GM13977 (cell line): ENCODE measurements at regions not wholly inside any gene's neighbourhood (a gene's known extent, or its start where the extent isn't known, plus 50 kb on each side); places are given as distances from the start of the nearest gene placed in this dataset.
"Not testable (repeated sequence)": the region's sequence is repeated elsewhere in the genome, so short reads cannot be mapped to it uniquely, and the experiment has no call there.

Experiments
- DNase-seq: peaks from one replicate; pipeline ENCODE4 v3.0.0; 2012; ENCODE audit warnings: low spot score
- in situ Hi-C: fragments of 300-500 bp; cut with MboI; formaldehyde crosslinking; loops from one replicate; pipeline ENCODE4 v1.12.0; 2022; ENCODE audit warnings: low sequenced_read_pairs, low pct_unique_long_range_greater_than_20kb, mixed read lengths, inconsistent platforms; ENCODE audit not compliant: unreplicated experiment
- TF ChIP-seq, protein P1 (sequence below): IDR thresholded peaks from 2 replicates; pipeline ENCODE4 v1.5.1; 2012; ENCODE audit warnings: mild to moderate bottlenecking, control low read depth; ENCODE audit not compliant: insufficient read depth; ENCODE audit errors: extremely low read depth, missing control alignments

- TF ChIP-seq, protein P1, sequence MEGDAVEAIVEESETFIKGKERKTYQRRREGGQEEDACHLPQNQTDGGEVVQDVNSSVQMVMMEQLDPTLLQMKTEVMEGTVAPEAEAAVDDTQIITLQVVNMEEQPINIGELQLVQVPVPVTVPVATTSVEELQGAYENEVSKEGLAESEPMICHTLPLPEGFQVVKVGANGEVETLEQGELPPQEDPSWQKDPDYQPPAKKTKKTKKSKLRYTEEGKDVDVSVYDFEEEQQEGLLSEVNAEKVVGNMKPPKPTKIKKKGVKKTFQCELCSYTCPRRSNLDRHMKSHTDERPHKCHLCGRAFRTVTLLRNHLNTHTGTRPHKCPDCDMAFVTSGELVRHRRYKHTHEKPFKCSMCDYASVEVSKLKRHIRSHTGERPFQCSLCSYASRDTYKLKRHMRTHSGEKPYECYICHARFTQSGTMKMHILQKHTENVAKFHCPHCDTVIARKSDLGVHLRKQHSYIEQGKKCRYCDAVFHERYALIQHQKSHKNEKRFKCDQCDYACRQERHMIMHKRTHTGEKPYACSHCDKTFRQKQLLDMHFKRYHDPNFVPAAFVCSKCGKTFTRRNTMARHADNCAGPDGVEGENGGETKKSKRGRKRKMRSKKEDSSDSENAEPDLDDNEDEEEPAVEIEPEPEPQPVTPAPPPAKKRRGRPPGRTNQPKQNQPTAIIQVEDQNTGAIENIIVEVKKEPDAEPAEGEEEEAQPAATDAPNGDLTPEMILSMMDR = no peak
- DNase-seq = no peak
- in situ Hi-C loops = no loop called here
These were observed 407.5 kb upstream of the ANO5 start for GRCh38 chr11:21785351-21785750.

GRCh38 chr11:21794306-21794705 lies 398.6 kb upstream of the ANO5 start:
- TF ChIP-seq, protein P1 = no peak
- no peak for DNase-seq

GRCh38 chr11:21798216-21798615 lies 394.7 kb upstream of the ANO5 start:
- TF ChIP-seq, protein P1 = no peak
- in situ Hi-C loops = no loop called here
- DNase-seq = no peak

More at GRCh38 chr11:21794306-21794705, 398.6 kb upstream of the ANO5 start:
- in situ Hi-C loops = no loop called here

GRCh38 chr11:21804523-21804922 lies 388.4 kb upstream of the ANO5 start:
- DNase-seq, in situ Hi-C loops: not testable (repeated sequence)

GRCh38 chr11:21806508-21806907 lies 386.4 kb upstream of the ANO5 start:
- TF ChIP-seq, protein P1 = no peak
- in situ Hi-C loops = no loop called here
- no peak for DNase-seq

- no peak for DNase-seq
- in situ Hi-C loops = no loop called here
- TF ChIP-seq, protein P1 = no peak
These were observed 385.9 kb upstream of the ANO5 start for GRCh38 chr11:21806947-21807346.

DNA sequence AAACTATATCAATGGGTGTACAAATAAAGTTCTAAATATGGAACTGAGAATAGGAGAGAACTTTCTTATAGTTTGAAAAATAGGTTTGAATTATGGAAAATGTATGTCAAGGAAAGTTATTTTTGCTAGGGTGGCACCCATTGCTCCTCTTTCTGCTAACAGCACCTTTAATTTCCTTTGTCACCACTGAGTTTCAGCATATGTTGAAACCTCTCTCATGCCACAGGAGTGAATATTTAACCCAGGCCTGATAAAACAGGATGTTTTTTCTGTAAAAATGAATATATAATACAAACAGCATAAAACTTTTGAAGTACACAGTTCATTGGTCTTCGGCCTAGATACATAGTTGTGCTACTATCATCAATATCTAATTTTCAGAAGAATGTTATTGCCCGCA lies 385.5 kb upstream of the ANO5 start:
- TF ChIP-seq, protein P1 = no peak
- no peak for DNase-seq
- in situ Hi-C loops = no loop called here
